ENCODE measurements at regions not wholly inside any gene's neighbourhood (a gene's known extent, or its start where the extent isn't known, plus 50 kb on each side); places are given as distances from the start of the nearest gene placed in this dataset.

- TF ChIP-seq, protein P1, sequence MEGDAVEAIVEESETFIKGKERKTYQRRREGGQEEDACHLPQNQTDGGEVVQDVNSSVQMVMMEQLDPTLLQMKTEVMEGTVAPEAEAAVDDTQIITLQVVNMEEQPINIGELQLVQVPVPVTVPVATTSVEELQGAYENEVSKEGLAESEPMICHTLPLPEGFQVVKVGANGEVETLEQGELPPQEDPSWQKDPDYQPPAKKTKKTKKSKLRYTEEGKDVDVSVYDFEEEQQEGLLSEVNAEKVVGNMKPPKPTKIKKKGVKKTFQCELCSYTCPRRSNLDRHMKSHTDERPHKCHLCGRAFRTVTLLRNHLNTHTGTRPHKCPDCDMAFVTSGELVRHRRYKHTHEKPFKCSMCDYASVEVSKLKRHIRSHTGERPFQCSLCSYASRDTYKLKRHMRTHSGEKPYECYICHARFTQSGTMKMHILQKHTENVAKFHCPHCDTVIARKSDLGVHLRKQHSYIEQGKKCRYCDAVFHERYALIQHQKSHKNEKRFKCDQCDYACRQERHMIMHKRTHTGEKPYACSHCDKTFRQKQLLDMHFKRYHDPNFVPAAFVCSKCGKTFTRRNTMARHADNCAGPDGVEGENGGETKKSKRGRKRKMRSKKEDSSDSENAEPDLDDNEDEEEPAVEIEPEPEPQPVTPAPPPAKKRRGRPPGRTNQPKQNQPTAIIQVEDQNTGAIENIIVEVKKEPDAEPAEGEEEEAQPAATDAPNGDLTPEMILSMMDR (IDR thresholded peaks at IDR 0.05; ENCODE audit: poor library complexity): no peak
- TF ChIP-seq EZH2 (IDR thresholded peaks at IDR 0.05; ENCODE audit: borderline replicate concordance): no peak
- TF ChIP-seq EZH2phosphoT487 (IDR thresholded peaks at IDR 0.05; ENCODE audit: low read depth, severe bottlenecking, unreplicated experiment): no peak
Measured at GRCh38 chr2:104744537-104744936, 109.4 kb upstream of the POU3F3 start.
